Neural progenitor cell (in vitro differentiated cells): ENCODE measurements at regions not wholly inside any gene's neighbourhood (a gene's known extent, or its start where the extent isn't known, plus 50 kb on each side); places are given as distances from the start of the nearest gene placed in this dataset.

Source experiments
- DNase-seq: peaks from one replicate; pipeline ENCODE4 v3.0.0-alpha.2; 2016; ENCODE audit warnings: low spot score
- H2AFZ ChIP-seq: fragments of 200-600 bp; sonication (generic); replicated peaks from 2 replicates; pipeline ENCODE4 v1.6.1; 2016; ENCODE audit warnings: antibody characterized with exemption
- H3F3A ChIP-seq: fragments of 200-600 bp; sonication (generic); 2 replicates; pipeline ENCODE4 v1.6.1; 2016; ENCODE audit warnings: antibody characterized with exemption, low read depth
- H3K27ac ChIP-seq: fragments of 200-600 bp; sonication (generic); 2 replicates; pipeline ENCODE4 v1.5.1; 2016; ENCODE audit warnings: mild to moderate bottlenecking
- H3K27me3 ChIP-seq: fragments of 200-600 bp; sonication (generic); 2 replicates; pipeline ENCODE4 v1.6.1; 2016; ENCODE audit warnings: mild to moderate bottlenecking, moderate library complexity
- H3K36me3 ChIP-seq: fragments of 200-600 bp; sonication (generic); 2 replicates; pipeline ENCODE4 v1.5.1; 2016
- H3K4me1 ChIP-seq: fragments of 200-600 bp; sonication (generic); 2 replicates; pipeline ENCODE4 v1.6.1; 2016; ENCODE audit warnings: mixed run types
- H3K4me2 ChIP-seq: fragments of 200-600 bp; sonication (generic); 2 replicates; pipeline ENCODE4 v1.6.1; 2016
- H3K4me3 ChIP-seq: fragments of 200-600 bp; sonication (generic); 2 replicates; pipeline ENCODE4 v1.5.1; 2016
- H3K79me2 ChIP-seq: fragments of 200-600 bp; sonication (generic); 2 replicates; pipeline ENCODE4 v1.6.1; 2016; ENCODE audit warnings: low read depth
- H3K9ac ChIP-seq: fragments of 200-600 bp; sonication (generic); 2 replicates; pipeline ENCODE4 v1.6.1; 2016
- H3K9me3 ChIP-seq: fragments of 200-600 bp; sonication (generic); 2 replicates; pipeline ENCODE4 v1.5.1; 2016; ENCODE audit warnings: low read depth
- H4K20me1 ChIP-seq: fragments of 200-600 bp; sonication (generic); 2 replicates; pipeline ENCODE4 v1.6.1; 2016; ENCODE audit warnings: low read depth
- H3K27ac Mint-ChIP-seq: 3 replicates; pipeline ENCODE4 v1.8.0; 2021; ENCODE audit warnings: mixed read lengths
- H3K27me3 Mint-ChIP-seq: 2 replicates; pipeline ENCODE4 v1.8.0; 2022; ENCODE audit warnings: low read depth, mild to moderate bottlenecking, inconsistent platforms, moderate library complexity, mixed read lengths; ENCODE audit not compliant: insufficient read depth
- H3K36me3 Mint-ChIP-seq: 3 replicates; pipeline ENCODE4 v1.8.0; 2021; ENCODE audit warnings: mixed read lengths
- H3K4me1 Mint-ChIP-seq: 3 replicates; pipeline ENCODE4 v1.8.0; 2021; ENCODE audit warnings: mixed read lengths
- H3K4me3 Mint-ChIP-seq: 3 replicates; pipeline ENCODE4 v1.8.0; 2021; ENCODE audit warnings: mild to moderate bottlenecking, moderate library complexity, mixed read lengths
- H3K9me3 Mint-ChIP-seq: 3 replicates; pipeline ENCODE4 v1.8.0; 2020; ENCODE audit warnings: mixed read lengths
- CTCF ChIP-seq: fragments of 200-600 bp; sonication (generic); IDR thresholded peaks from 2 replicates; pipeline ENCODE4 v1.5.1; 2017; ENCODE audit warnings: antibody characterized with exemption, mild to moderate bottlenecking
- EZH2 ChIP-seq: fragments of 200-600 bp; sonication (generic); IDR thresholded peaks from 2 replicates; pipeline ENCODE4 v1.6.1; 2017; ENCODE audit warnings: antibody characterized with exemption, mild to moderate bottlenecking, moderate library complexity
- EZH2phosphoT487 ChIP-seq: fragments of 200-600 bp; sonication (generic); IDR thresholded peaks from 2 replicates; pipeline ENCODE4 v1.6.1; 2017; ENCODE audit warnings: antibody characterized with exemption

DNA sequence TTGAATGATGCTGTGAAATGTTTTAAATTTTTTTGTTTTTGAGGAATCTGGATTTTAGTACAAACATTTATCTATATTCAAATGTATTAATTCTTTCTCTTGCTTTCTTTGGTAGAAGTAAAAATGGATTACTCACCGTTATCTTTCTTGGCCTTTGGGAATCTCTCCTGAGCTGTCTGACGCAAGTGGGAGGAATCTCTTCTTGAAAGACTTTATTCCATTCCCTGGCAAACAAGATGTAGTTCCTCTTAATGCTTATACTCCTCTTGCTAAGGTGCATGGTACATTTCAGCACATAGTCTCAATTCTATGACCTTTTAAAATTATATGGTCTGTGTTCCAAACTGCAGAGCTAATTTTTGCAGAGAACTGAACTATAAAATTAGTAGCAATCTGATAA, 246.2 kb upstream of the SLC10A2 start:
- H3K79me2 ChIP-seq = no peaks in the 10 kb centered on the region
- Mint-ChIP-seq H3K27ac (no peak overlapping the region), H3K36me3 (no peaks in the 10 kb centered on the region), H3K27me3 (peaks cover 3% of the 10 kb centered on the region), H3K9me3 (no peaks in the 10 kb centered on the region), H3K4me3 (no peak overlapping the region), H3K4me1 (no peaks in the 10 kb centered on the region)
- H3K4me2 ChIP-seq = no peak overlapping the region
- H3K27me3 ChIP-seq = no peaks in the 10 kb centered on the region
- no peaks in the 10 kb centered on the region for H3F3A ChIP-seq
- no peaks in the 10 kb centered on the region for H3K36me3 ChIP-seq
- DNase-seq = no peak
- no peaks in the 10 kb centered on the region for H3K4me1 ChIP-seq
- no peaks in the 10 kb centered on the region for H3K9me3 ChIP-seq
- no peak overlapping the region for H3K4me3 ChIP-seq
- TF ChIP-seq EZH2 = no peak
- TF ChIP-seq EZH2phosphoT487 = no peak
- TF ChIP-seq CTCF = no peak
- no peak overlapping the region for H2AFZ ChIP-seq
- H3K9ac ChIP-seq = no peak overlapping the region
- H3K27ac ChIP-seq = no peak overlapping the region
- H4K20me1 ChIP-seq = no peaks in the 10 kb centered on the region

GRCh38 chr13:103308667-103309066, 242.4 kb upstream of the SLC10A2 start:
- H3K9me3 ChIP-seq = no peaks in the 10 kb centered on the region
- H3K4me3 Mint-ChIP-seq = no peak overlapping the region
- no peaks in the 10 kb centered on the region for H3K36me3 ChIP-seq
- no peak overlapping the region for H3K4me3 ChIP-seq
- no peak overlapping the region for H2AFZ ChIP-seq
- H4K20me1 ChIP-seq = no peaks in the 10 kb centered on the region
- H3K27me3 Mint-ChIP-seq = peaks cover 5% of the 10 kb centered on the region
- H3F3A ChIP-seq = no peaks in the 10 kb centered on the region
- peaks cover 5% of the 10 kb centered on the region for H3K4me1 Mint-ChIP-seq
- no peak overlapping the region for H3K27ac Mint-ChIP-seq
- no peaks in the 10 kb centered on the region for H3K4me1 ChIP-seq
- no peaks in the 10 kb centered on the region for H3K27me3 ChIP-seq
- no peak overlapping the region for H3K9ac ChIP-seq
- no peak overlapping the region for H3K27ac ChIP-seq
- no peak overlapping the region for H3K4me2 ChIP-seq
- TF ChIP-seq EZH2 (no peak), CTCF (no peak), EZH2phosphoT487 (no peak)
- DNase-seq = no peak
- no peaks in the 10 kb centered on the region for H3K79me2 ChIP-seq
- H3K9me3 Mint-ChIP-seq = no peaks in the 10 kb centered on the region
- no peaks in the 10 kb centered on the region for H3K36me3 Mint-ChIP-seq

DNA sequence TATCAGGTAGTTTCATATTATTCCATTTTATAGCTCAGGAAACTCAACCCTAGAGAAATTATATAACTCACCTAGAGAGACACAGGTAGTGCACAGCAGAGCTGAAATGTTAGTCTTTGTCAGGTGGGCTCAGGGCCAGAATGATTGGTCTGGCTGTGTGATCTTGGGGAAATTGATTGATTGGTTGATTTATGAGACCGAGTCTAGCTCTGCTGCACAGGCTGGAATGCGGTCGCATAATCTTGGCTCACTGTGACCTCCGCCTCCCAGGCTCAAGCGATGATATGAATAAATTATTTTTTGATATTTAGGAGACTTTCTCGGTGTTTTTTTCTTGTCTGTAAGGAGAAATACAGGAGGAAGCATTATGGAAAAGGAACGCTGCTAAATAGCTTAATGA, 239.9 kb upstream of the SLC10A2 start:
- Mint-ChIP-seq H3K27me3 (peaks cover 2% of the 10 kb centered on the region), H3K9me3 (no peaks in the 10 kb centered on the region), H3K4me3 (no peak overlapping the region), H3K36me3 (no peaks in the 10 kb centered on the region), H3K27ac (no peak overlapping the region), H3K4me1 (peaks cover 5% of the 10 kb centered on the region)
- Histone ChIP-seq H3F3A (no peaks in the 10 kb centered on the region), H3K36me3 (no peaks in the 10 kb centered on the region), H2AFZ (no peak overlapping the region), H3K4me3 (no peak overlapping the region), H3K27me3 (no peaks in the 10 kb centered on the region), H3K9ac (no peak overlapping the region), H3K4me1 (no peaks in the 10 kb centered on the region), H4K20me1 (no peaks in the 10 kb centered on the region), H3K79me2 (no peaks in the 10 kb centered on the region), H3K9me3 (no peaks in the 10 kb centered on the region), H3K4me2 (no peak overlapping the region), H3K27ac (no peak overlapping the region)
- no peak for DNase-seq
- no peak for TF ChIP-seq EZH2phosphoT487
- no peak for TF ChIP-seq CTCF
- TF ChIP-seq EZH2 = no peak
